ENCODE measurements at regions not wholly inside any gene's neighbourhood (a gene's known extent, or its start where the extent isn't known, plus 50 kb on each side); places are given as distances from the start of the nearest gene placed in this dataset.

- Mint-ChIP-seq H3K4me3 (ENCODE audit: unreplicated experiment) (no peak overlapping the region), H3K27me3 (ENCODE audit: insufficient read depth, unreplicated experiment) (peaks cover 4% of the 10 kb centered on the region), H3K9me3 (ENCODE audit: unreplicated experiment) (no peaks in the 10 kb centered on the region), H3K4me1 (ENCODE audit: low read depth, unreplicated experiment) (no peaks in the 10 kb centered on the region), H3K36me3 (ENCODE audit: insufficient read depth, unreplicated experiment) (no peaks in the 10 kb centered on the region), H3K27ac (ENCODE audit: unreplicated experiment) (no peak overlapping the region)
- no peak overlapping the region for H3K4me3 ChIP-seq (ENCODE audit: low read depth, low read length)
- intact Hi-C loops (cut with micrococcal nuclease; ENCODE audit: unreplicated experiment) = no loop called here
- ChIA-PET CTCF (no interaction called here), POLR2A (no interaction called here)
- H3K4me1 ChIP-seq = no peaks in the 10 kb centered on the region
- H3K9me3 ChIP-seq = no peaks in the 10 kb centered on the region
- H3K36me3 ChIP-seq (ENCODE audit: control insufficient read depth, insufficient read depth, low read length) = no peaks in the 10 kb centered on the region
- no peak for DNase-seq
- no TSS peak for BruUV-seq (replicated peaks)
- no peak for TF ChIP-seq CTCF (IDR thresholded peaks at IDR 0.05; ENCODE audit: insufficient read depth in 1 of 2, low read depth in 1 of 2, low read length in 1 of 2, severe bottlenecking in 1 of 2, unreplicated experiment in 1 of 2)
- no peaks in the 10 kb centered on the region for H3K27me3 ChIP-seq (replicated peaks; ENCODE audit: control insufficient read depth, insufficient read depth, low read length)
Observed at GRCh38 chr4:96766359-96766758, 926.5 kb downstream of the PDHA2 start.

- DNase-seq = no peak
- ChIA-PET CTCF (no interaction called here), POLR2A (no interaction called here)
- Mint-ChIP-seq H3K36me3 (ENCODE audit: insufficient read depth, unreplicated experiment) (no peaks in the 10 kb centered on the region), H3K27ac (ENCODE audit: unreplicated experiment) (no peak overlapping the region), H3K27me3 (ENCODE audit: insufficient read depth, unreplicated experiment) (peaks cover 4% of the 10 kb centered on the region), H3K4me3 (ENCODE audit: unreplicated experiment) (no peak overlapping the region), H3K9me3 (ENCODE audit: unreplicated experiment) (no peaks in the 10 kb centered on the region), H3K4me1 (ENCODE audit: low read depth, unreplicated experiment) (no peaks in the 10 kb centered on the region)
- no peaks in the 10 kb centered on the region for H3K27me3 ChIP-seq (replicated peaks; ENCODE audit: control insufficient read depth, insufficient read depth, low read length)
- TF ChIP-seq CTCF (IDR thresholded peaks at IDR 0.05; ENCODE audit: insufficient read depth in 1 of 2, low read depth in 1 of 2, low read length in 1 of 2, severe bottlenecking in 1 of 2, unreplicated experiment in 1 of 2) = no peak
- no peaks in the 10 kb centered on the region for H3K4me1 ChIP-seq
- BruUV-seq (replicated peaks) = no TSS peak
- no peaks in the 10 kb centered on the region for H3K36me3 ChIP-seq (ENCODE audit: control insufficient read depth, insufficient read depth, low read length)
- no peaks in the 10 kb centered on the region for H3K9me3 ChIP-seq
- intact Hi-C loops (cut with micrococcal nuclease; ENCODE audit: unreplicated experiment) = no loop called here
- H3K4me3 ChIP-seq (ENCODE audit: low read depth, low read length) = no peak overlapping the region
Observed at GRCh38 chr4:96767815-96768480, 928.1 kb downstream of the PDHA2 start.

- H3K4me1 ChIP-seq = no peaks in the 10 kb centered on the region
- DNase-seq = no peak
- Mint-ChIP-seq H3K4me3 (ENCODE audit: unreplicated experiment) (no peak overlapping the region), H3K9me3 (ENCODE audit: unreplicated experiment) (no peaks in the 10 kb centered on the region), H3K27me3 (ENCODE audit: insufficient read depth, unreplicated experiment) (peaks cover 3% of the 10 kb centered on the region), H3K4me1 (ENCODE audit: low read depth, unreplicated experiment) (no peaks in the 10 kb centered on the region), H3K27ac (ENCODE audit: unreplicated experiment) (no peak overlapping the region), H3K36me3 (ENCODE audit: insufficient read depth, unreplicated experiment) (no peaks in the 10 kb centered on the region)
- no peak for TF ChIP-seq CTCF (IDR thresholded peaks at IDR 0.05; ENCODE audit: insufficient read depth in 1 of 2, low read depth in 1 of 2, low read length in 1 of 2, severe bottlenecking in 1 of 2, unreplicated experiment in 1 of 2)
- ChIA-PET POLR2A (no interaction called here), CTCF (no interaction called here)
- no peaks in the 10 kb centered on the region for H3K9me3 ChIP-seq
- intact Hi-C loops (cut with micrococcal nuclease; ENCODE audit: unreplicated experiment) = no loop called here
- no peaks in the 10 kb centered on the region for H3K27me3 ChIP-seq (replicated peaks; ENCODE audit: control insufficient read depth, insufficient read depth, low read length)
- no peaks in the 10 kb centered on the region for H3K36me3 ChIP-seq (ENCODE audit: control insufficient read depth, insufficient read depth, low read length)
- H3K4me3 ChIP-seq (ENCODE audit: low read depth, low read length) = no peak overlapping the region
- BruUV-seq (replicated peaks) = no TSS peak
Observed at GRCh38 chr4:96775501-96775900, 935.6 kb downstream of the PDHA2 start.
